HepG2 (cell line): ENCODE measurements at regions not wholly inside any gene's neighbourhood (a gene's known extent, or its start where the extent isn't known, plus 50 kb on each side); places are given as distances from the start of the nearest gene placed in this dataset.

Experiments used
- CTCF ChIP-seq: sonication (generic); formaldehyde crosslinking; IDR thresholded peaks from 2 replicates; pipeline ENCODE4 v1.5.0; 2020; ENCODE audit warnings: mild to moderate bottlenecking, missing genetic modification reagents, moderate library complexity
- ZBTB44 ChIP-seq: sonication (generic); formaldehyde crosslinking; IDR thresholded peaks from 2 replicates; pipeline ENCODE4 v1.4.0; 2020; ENCODE audit warnings: missing genetic modification reagents

- TF ChIP-seq CTCF (CRISPR knock-in tag) (no peak), ZBTB44 (CRISPR knock-in tag) (no peak)
Observed at GRCh38 chr6:12422848-12423247, 132.7 kb downstream of the EDN1 start.
